Ishikawa (cell line): ENCODE measurements at regions not wholly inside any gene's neighbourhood (a gene's known extent, or its start where the extent isn't known, plus 50 kb on each side); places are given as distances from the start of the nearest gene placed in this dataset.

Experiments
- CEBPB ChIP-seq: IDR thresholded peaks from 2 replicates; pipeline ENCODE4 v1.6.1; 2012
- CREB1 ChIP-seq: IDR thresholded peaks from 2 replicates; pipeline ENCODE4 v1.6.1; 2012; ENCODE audit warnings: low read depth
- EGR1 ChIP-seq: IDR thresholded peaks from 2 replicates; pipeline ENCODE4 v1.6.1; 2012
- EP300 ChIP-seq: IDR thresholded peaks from 2 replicates; pipeline ENCODE4 v1.6.1; 2012; ENCODE audit warnings: borderline replicate concordance
- FOXM1 ChIP-seq: IDR thresholded peaks from 2 replicates; pipeline ENCODE4 v1.6.1; 2012; ENCODE audit warnings: low read depth, borderline replicate concordance
- MAX ChIP-seq: IDR thresholded peaks from 2 replicates; pipeline ENCODE4 v1.6.1; 2012
- NFIC ChIP-seq: IDR thresholded peaks from 2 replicates; pipeline ENCODE4 v1.6.1; 2012
- RAD21 ChIP-seq: IDR thresholded peaks from 2 replicates; pipeline ENCODE4 v1.6.1; 2012; ENCODE audit warnings: low read depth
- TAF1 ChIP-seq: IDR thresholded peaks from 2 replicates; pipeline ENCODE4 v1.6.1; 2012; ENCODE audit warnings: low read depth, mild to moderate bottlenecking
- TCF12 ChIP-seq: IDR thresholded peaks from 2 replicates; pipeline ENCODE4 v1.6.1; 2012; ENCODE audit warnings: low read depth
- TEAD4 ChIP-seq: IDR thresholded peaks from 2 replicates; pipeline ENCODE4 v1.6.1; 2012
- YY1 ChIP-seq: IDR thresholded peaks from 2 replicates; pipeline ENCODE4 v1.6.1; 2012; ENCODE audit warnings: low read depth
- ZBTB7A ChIP-seq: IDR thresholded peaks from 2 replicates; pipeline ENCODE4 v1.6.1; 2012; ENCODE audit warnings: low read depth
- TF ChIP-seq, protein P1 (sequence below): IDR thresholded peaks from 2 replicates; pipeline ENCODE4 v1.6.1; 2012
- TF ChIP-seq, protein P2 (sequence below): IDR thresholded peaks from 2 replicates; pipeline ENCODE4 v1.6.1; 2012; ENCODE audit warnings: low read depth, mild to moderate bottlenecking

- no peak for TF ChIP-seq CEBPB
- no peak for TF ChIP-seq YY1
- no peak for TF ChIP-seq EGR1
- TF ChIP-seq RAD21 = no peak
- no peak for TF ChIP-seq CREB1
- TF ChIP-seq TCF12 = no peak
- TF ChIP-seq, protein P1, sequence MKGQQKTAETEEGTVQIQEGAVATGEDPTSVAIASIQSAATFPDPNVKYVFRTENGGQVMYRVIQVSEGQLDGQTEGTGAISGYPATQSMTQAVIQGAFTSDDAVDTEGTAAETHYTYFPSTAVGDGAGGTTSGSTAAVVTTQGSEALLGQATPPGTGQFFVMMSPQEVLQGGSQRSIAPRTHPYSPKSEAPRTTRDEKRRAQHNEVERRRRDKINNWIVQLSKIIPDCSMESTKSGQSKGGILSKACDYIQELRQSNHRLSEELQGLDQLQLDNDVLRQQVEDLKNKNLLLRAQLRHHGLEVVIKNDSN = no peak
- TF ChIP-seq EP300 = no peak
- no peak for TF ChIP-seq ZBTB7A
- no peak for TF ChIP-seq TEAD4
- no peak for TF ChIP-seq MAX
- TF ChIP-seq, protein P2, sequence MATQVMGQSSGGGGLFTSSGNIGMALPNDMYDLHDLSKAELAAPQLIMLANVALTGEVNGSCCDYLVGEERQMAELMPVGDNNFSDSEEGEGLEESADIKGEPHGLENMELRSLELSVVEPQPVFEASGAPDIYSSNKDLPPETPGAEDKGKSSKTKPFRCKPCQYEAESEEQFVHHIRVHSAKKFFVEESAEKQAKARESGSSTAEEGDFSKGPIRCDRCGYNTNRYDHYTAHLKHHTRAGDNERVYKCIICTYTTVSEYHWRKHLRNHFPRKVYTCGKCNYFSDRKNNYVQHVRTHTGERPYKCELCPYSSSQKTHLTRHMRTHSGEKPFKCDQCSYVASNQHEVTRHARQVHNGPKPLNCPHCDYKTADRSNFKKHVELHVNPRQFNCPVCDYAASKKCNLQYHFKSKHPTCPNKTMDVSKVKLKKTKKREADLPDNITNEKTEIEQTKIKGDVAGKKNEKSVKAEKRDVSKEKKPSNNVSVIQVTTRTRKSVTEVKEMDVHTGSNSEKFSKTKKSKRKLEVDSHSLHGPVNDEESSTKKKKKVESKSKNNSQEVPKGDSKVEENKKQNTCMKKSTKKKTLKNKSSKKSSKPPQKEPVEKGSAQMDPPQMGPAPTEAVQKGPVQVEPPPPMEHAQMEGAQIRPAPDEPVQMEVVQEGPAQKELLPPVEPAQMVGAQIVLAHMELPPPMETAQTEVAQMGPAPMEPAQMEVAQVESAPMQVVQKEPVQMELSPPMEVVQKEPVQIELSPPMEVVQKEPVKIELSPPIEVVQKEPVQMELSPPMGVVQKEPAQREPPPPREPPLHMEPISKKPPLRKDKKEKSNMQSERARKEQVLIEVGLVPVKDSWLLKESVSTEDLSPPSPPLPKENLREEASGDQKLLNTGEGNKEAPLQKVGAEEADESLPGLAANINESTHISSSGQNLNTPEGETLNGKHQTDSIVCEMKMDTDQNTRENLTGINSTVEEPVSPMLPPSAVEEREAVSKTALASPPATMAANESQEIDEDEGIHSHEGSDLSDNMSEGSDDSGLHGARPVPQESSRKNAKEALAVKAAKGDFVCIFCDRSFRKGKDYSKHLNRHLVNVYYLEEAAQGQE = no peak
- TF ChIP-seq NFIC = no peak
- TF ChIP-seq FOXM1 = no peak
- no peak for TF ChIP-seq TAF1
Observed at GRCh38 chr18:60649842-60650536, 277.4 kb upstream of the MC4R start.

GRCh38 chr18:60654298-60654697 lies 281.7 kb upstream of the MC4R start:
- TF ChIP-seq TEAD4 (no peak), YY1 (no peak), NFIC (no peak), RAD21 (no peak), TAF1 (no peak), ZBTB7A (no peak), EGR1 (no peak), FOXM1 (no peak), CREB1 (no peak), CEBPB (no peak), EP300 (no peak), MAX (no peak), TCF12 (no peak)
- TF ChIP-seq, protein P1 = no peak
- TF ChIP-seq, protein P2 = no peak

DNA sequence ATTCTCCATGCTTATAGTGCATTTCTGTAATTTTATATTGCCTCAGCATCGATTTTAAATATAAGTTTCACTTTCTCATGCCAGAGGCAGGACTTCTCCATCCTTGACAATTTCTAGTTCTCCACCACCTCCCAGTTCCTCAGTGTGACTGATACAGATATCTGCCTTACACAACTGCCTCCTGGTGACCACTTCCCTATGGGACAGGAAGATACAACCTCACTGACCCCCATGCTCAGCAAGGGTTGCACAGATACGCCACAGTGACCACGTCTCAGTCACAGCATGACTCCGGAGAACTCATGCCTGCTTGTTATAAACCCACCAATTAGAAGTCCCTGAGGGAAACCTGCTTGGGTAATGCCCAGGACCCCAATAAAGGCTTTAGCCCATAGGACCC lies 284.0 kb upstream of the MC4R start:
- TF ChIP-seq MAX (no peak), CREB1 (no peak), RAD21 (no peak), TCF12 (no peak), FOXM1 (no peak), CEBPB (no peak), EGR1 (no peak), YY1 (no peak), ZBTB7A (no peak), TEAD4 (no peak), EP300 (no peak), TAF1 (no peak)
- TF ChIP-seq, protein P2 = no peak
- TF ChIP-seq, protein P1 = no peak
